Amygdala (tissue), 56 donors: ENCODE measurements at regions not wholly inside any gene's neighbourhood (a gene's known extent, or its start where the extent isn't known, plus 50 kb on each side); places are given as distances from the start of the nearest gene placed in this dataset.
"Not testable (repeated sequence)": the region's sequence is repeated elsewhere in the genome, so short reads cannot be mapped to it uniquely, and the experiment has no call there.

ENCODE experiments used
- DNase-seq, 56 donors: peaks; one replicate each; lab custom pipeline; 2025; lab: John Stamatoyannopoulos, UW

DNA sequence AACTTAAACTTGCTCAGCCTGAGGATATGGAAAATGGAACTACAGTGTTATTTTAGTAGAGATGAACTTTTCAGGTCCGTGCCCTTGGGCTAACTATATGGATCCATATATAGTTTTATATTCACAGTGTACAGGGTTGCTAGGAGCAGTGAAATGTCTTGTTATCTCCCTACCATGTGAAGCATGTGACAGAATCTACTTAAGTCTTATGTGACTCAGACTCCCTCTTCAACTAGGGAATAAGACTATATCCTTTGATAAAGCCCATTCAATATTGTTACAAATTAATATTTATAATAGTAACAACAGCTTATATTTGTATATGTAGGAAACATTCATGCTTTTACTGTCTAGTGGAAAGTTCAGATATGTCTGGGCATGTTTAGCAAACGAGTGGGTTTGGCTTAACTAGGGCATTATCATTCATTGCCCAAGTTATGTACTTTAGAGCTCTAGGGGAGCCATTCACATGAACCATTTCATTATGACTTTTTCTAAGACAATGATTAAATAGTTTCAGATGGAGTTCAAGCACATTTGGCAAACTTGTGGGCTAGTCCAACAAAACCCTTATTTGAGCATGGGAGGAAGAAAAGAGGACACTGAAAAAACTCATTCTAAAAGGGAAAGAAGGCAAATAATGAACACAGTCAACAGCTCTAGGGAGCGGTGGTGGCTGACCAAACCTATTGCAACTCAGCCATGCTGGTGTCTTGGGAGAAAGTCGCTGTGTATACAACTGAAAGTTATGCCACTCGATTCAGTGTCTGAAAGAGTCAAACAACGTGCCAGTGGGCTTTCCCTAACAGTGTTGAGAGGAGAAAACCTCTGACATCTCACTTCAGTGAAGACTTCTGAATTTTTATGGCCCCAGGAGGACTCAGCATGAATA lies 305.9 kb upstream of the G2E3 start:
- no peak for DNase-seq

DNA sequence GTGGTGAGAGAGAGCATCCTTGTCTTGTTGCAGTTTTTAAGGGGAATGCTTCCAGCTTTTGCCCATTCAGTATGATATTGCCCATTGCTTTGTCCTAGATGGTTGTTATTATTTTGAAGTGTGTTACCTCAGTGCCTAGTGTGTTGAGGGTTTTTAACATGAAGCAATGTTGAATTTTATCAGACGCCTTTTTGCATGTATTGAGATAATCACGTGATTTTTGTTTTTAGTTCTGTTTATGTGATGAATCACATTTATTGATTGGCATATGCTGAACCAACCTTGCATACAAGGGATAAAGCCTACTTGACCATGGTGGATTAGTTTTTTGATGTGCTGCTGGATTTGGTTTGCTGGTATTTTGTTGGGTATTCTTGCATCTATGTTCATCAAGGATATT lies 302.3 kb upstream of the G2E3 start:
- DNase-seq, result no peak

DNA sequence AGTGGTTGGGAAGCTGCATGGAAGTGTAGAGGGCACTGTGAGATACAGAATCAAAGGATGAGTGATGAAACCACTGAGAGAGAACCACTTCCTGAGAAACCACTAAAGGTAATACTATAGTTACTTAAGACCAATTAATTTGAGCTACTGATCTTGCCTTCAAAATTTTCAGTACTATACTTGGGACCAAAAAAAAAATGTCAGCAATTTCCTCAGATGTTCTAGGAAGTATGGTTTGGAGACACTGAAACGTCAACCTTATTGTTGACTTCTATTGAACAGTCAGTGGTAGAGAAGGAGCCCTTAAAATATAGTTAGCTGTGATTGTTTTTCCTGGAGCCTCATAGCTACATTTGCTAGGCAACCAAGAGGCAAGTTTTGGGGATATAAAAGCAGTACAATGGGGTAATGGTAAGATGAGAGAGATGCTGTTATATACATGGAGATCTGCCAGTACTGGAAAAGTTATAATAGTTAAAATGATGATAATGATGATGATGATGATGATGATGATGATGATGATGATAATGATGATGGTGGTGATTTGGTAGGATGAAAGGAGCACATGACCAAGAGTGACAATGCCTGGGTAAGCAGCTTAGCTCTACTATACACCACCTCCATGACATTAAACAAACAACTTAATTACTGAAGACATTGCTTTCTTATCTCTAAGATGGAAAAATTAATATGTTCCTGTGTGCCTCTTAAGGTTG lies 300.9 kb upstream of the G2E3 start:
- no peak for DNase-seq

DNA sequence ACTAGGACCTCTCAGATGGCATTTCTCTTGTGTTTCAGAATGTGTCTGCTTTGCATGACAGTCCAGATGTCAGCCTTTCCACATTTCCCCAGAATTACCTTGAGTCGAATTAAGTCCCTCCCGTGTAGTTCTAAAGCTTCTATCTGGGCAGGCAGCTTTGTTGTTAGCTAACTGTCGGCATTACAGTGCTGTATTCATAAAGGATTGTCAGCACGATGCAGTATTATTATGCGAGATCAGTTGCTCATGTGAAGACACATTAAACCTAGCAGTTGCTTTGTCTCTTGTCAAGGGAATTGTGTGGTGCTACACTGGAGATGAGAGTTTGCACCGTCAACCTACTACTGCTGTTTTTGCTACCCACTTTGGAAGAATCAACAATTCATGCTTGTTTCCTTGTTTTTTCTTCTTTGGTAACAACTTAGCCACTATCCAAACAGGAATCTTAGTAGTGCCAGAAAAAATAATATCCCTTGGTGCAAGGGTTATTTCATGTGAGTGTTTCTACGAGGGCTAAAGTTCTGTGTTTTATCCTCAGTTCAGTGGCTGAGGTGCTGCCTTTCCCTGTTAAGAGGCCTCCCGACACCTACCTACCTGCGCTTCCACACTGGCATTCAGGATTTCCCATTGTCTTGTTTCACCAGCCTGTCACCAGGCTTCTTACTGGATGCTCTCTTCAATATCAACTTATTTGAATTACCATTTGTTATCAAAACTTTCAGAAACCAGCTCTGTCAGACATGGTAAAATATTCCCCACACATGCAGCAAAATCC lies 297.9 kb upstream of the G2E3 start:
- no peak for DNase-seq

DNA sequence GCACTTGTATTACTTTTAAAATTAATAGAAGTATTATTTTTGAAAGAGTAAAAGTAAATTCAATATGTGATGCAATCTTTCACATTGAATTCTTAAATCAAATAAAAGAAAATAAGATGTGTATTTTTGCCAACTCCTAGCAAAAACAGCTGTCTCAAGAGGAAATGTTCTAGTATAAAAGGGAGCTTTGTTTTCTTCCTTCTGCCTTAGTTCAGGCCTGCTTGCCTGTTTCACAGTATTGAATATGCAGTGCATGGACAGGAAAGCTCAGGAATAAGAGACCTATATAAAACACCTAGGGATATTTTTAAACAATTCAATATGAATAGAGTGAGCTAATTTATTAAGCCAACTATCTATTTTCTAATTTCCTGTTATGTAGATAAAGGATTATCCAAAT lies 294.8 kb upstream of the G2E3 start:
- DNase-seq, result no peak

DNA sequence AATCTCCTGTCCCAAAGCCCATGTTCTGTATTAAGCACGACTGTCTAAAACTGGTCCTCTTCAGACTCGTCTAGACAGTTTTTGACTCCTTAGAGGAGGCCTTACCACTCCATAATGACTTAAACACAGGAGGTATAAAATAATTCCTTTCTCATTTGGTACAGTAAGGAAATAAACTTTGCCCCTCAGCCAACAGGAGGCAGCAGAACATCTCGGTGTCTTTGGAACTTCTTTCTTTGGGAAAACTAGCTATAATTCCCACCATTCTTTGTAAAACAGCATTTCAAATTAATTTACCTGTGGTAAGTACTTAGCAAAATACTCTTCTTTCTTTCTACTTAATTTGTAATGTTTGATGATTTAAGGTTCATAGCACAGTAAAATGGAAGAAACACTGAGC lies 292.7 kb upstream of the G2E3 start:
- DNase-seq, result no peak

DNA sequence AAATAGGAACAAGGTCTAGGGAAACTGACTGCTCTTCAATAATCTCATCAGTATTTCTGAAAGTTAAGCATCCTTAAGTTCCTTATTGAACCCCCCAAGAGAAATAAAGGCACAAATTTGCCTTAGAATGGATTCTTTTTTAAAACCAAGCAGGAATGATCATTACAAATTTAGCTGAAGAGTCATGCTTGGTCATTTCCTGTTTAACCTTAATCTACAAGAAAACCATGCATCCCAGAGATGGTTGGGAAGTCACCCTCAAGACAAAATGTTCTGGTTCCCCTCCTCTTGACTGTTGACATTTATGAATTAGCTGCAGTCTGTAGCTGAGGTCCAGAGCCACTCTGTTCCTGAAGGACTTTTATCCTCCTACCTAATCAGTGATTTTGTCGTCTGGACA lies 291.8 kb upstream of the G2E3 start:
- DNase-seq, result no peak

DNA sequence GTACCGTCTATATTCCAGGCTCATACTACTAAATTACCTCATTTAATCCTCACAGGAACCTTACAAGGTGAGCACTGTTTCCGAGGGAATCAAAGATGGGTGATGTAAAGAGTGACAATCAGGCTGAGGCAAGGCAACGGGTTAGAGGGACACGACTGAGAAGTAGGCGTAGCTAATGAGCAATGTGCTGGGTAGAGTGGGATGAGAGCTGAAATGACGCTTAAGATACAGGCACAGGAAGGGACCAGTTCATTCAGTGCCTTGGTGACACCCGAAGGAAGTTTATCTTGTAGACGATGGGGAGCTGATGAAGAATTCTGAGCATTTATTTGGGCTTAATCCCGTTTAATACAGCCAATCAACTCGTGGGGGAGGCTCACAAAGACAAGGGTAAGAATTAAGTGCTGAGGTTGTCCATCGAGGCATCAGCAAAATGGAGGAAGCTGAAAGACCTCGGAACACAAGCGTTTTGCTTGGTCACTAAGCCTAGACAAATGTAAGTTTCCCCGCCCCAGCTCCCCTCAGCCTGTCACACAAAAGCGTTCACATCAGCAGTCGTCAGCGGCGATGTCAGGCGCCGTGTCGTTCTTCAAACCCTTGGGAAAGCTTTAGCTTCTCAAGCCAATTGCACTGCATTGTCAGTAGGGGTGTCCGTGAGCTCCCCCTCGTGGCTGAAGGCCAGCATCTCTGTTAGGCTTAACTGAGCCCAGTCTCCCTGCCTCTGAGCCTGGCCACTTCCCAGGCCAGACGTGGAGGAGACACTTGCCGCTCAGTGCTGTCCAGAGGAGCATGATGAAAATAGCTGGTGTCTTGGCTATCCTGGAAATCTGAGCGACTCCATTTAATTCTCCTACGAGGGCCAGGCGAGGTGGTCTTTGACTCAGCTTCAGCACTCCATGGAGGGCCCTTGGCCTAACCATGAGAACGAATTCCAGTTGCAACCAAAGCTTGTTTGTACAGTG lies 288.5 kb upstream of the G2E3 start:
- DNase-seq, result peak in 54 of 56 donors; percentile 12 to 89 (median 68)

GRCh38 chr14:30271811-30272323 lies 287.1 kb upstream of the G2E3 start:
- DNase-seq, result peak in 4 of 56 donors; percentile 1 to 13 (median 10)

GRCh38 chr14:30272848-30273832 lies 285.8 kb upstream of the G2E3 start:
- DNase-seq, result peak in 10 of 56 donors; percentile 2 to 22 (median 11)

GRCh38 chr14:30275604-30276003 lies 283.4 kb upstream of the G2E3 start:
- DNase-seq, result no peak

- DNase-seq, result no peak
Observed at GRCh38 chr14:30277268-30277667, 281.7 kb upstream of the G2E3 start.

GRCh38 chr14:30278856-30279255 lies 280.1 kb upstream of the G2E3 start:
- DNase-seq, result not testable (repeated sequence)

- peak in 2 of 56 donors; percentile 7 to 15 for DNase-seq
Observed at GRCh38 chr14:30283822-30284446, 275.0 kb upstream of the G2E3 start.

DNA sequence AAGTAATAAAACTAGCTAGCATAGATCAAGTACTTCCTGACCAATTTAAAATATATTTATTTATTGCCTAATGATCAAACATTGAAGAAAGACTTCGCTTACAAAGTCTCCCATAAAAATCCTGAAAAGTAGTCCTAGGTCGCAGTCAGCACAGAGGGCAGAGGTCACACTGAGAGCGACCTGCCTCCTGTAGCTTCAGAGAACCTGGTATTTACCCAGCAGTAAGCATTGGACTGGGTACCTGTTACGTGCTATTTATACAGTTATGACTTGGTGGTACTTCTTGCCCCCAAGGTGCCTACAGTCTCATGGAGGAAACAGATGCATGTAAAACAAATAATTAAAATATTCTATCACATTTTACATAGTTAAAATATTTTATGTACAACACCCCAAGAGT lies 274.1 kb upstream of the G2E3 start:
- DNase-seq, result no peak

DNA sequence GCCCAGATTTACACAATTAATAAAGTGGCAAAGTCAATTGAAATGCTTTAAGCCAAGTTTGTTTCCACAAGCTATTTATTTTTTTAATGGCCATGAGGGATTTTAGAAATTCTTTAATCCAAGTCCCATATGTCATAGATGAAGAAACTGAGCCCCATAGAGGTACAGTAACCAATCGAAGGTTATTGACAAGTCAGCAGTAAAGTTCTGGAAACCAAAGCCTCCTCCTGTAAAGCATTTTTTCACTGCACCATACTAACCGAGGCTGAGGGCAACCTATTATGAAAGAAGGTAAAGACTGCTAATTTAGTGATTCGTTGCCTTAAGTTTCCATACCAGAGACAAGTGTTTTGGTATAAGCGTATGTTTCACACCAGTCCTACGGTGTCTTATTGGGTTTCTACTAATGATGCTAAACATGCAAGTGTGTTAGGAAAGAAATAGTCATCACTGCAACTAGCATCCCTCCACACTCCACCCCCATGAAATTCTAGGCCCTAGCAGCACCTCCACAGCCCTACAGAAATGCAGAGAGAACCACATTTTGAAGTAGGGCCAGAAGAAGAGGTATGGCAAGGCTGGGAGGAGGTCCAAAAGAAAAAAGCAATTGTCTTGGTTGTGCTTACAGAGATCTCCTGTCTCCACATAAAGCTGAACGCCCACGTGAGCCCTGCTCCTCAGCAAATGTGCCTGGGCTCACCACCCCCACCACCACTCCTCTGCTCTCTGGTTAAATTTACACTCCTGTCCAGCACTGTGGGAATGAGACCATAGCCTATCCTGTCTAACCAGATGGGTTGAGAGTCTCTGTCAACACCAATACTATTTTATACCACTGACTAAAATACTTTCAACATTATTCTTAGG lies 271.1 kb upstream of the G2E3 start:
- DNase-seq, result peak in 5 of 56 donors; percentile 7 to 31 (median 12)

DNA sequence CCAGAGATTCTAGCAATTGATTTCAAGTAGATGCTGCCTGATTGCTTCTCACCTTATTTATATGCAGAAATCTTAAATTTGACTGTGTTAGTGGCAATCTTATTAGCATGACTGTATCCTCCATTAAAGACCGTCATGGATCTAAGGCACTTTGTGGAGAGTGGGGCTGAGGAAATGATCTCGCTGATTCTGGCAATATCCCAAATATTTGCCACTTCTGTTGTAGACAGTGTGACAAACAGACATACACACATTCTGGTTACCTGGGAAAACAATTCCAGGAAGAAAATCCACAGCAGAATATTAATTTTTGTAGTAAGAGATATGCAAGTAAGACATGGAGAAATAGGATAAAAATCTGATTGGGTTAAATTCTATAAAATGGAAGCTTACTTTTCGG lies 269.0 kb upstream of the G2E3 start:
- DNase-seq, result no peak
